ENCODE measurements at regions not wholly inside any gene's neighbourhood (a gene's known extent, or its start where the extent isn't known, plus 50 kb on each side); places are given as distances from the start of the nearest gene placed in this dataset.

DNA sequence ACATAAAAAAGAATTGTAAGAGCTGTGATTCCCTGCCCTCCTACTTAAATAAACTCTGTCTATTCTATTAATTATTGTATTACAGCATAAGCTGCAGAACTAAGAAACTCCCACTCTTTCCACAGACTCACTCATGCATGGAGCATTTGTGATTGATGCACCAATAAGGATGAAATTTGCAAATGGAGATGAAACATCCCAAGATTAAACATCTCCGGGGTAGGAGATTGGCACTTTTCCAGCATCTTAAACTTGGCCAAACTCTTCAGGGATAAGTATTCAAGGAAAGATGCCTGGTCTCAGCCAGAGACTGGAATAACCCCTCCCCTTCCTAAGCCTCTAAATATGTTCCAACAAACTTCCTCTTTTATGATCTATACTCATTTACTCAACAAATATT lies 472.0 kb downstream of the ACTL7B start:
- TF ChIP-seq POLR2A (IDR thresholded peaks at IDR 0.05; ENCODE audit: low read depth) (no peak), POLR2AphosphoS5 (IDR thresholded peaks at IDR 0.05) (no peak)
